ENCODE measurements at regions not wholly inside any gene's neighbourhood (a gene's known extent, or its start where the extent isn't known, plus 50 kb on each side); places are given as distances from the start of the nearest gene placed in this dataset.
"Not testable (repeated sequence)": the region's sequence is repeated elsewhere in the genome, so short reads cannot be mapped to it uniquely, and the experiment has no call there.

- Histone ChIP-seq H3K27me3 (ENCODE audit: control insufficient read depth in 2 of 2, insufficient read depth in 1 of 2, low read length in 1 of 2) (no peaks in the 10 kb centered on the region), H3K27ac (ENCODE audit: low read depth in 1 of 2, low read length in 1 of 2) (no peak overlapping the region), H3K4me1 (ENCODE audit: control insufficient read depth in 2 of 2, insufficient read depth in 2 of 2, low read length in 2 of 2) (no peaks in the 10 kb centered on the region), H3K4me3 (ENCODE audit: low read length in 2 of 2) (no peak overlapping the region), H3K36me3 (ENCODE audit: control insufficient read depth in 2 of 2, insufficient read depth in 2 of 2, low read length in 1 of 2) (no peaks in the 10 kb centered on the region), H3K9me3 (ENCODE audit: control insufficient read depth in 2 of 2, insufficient read depth in 1 of 2, low read length in 1 of 2) (peaks cover 0 to 2% of the 10 kb centered on the region in 2 donors)
- no peak for DNase-seq (ENCODE audit: low read depth in 6 of 9, low spot score in 9 of 9)
- WGBS = 91% methylated on average over 2 of the region's 2 CpGs
Measured at GRCh38 chr13:83796364-83796763, 85.9 kb downstream of the SLITRK1 start.

- Histone ChIP-seq H3K4me1 (ENCODE audit: control insufficient read depth in 2 of 2, insufficient read depth in 2 of 2, low read length in 2 of 2) (no peaks in the 10 kb centered on the region), H3K36me3 (ENCODE audit: control insufficient read depth in 2 of 2, insufficient read depth in 2 of 2, low read length in 1 of 2) (no peaks in the 10 kb centered on the region), H3K27ac (ENCODE audit: low read depth in 1 of 2, low read length in 1 of 2) (no peak overlapping the region), H3K27me3 (ENCODE audit: control insufficient read depth in 2 of 2, insufficient read depth in 1 of 2, low read length in 1 of 2) (no peaks in the 10 kb centered on the region), H3K4me3 (ENCODE audit: low read length in 2 of 2) (no peak overlapping the region), H3K9me3 (ENCODE audit: control insufficient read depth in 2 of 2, insufficient read depth in 1 of 2, low read length in 1 of 2) (peaks cover 0 to 2% of the 10 kb centered on the region in 2 donors)
- 98% methylated on average over 2 of the region's 2 CpGs for WGBS
- DNase-seq (ENCODE audit: low read depth in 6 of 9, low spot score in 9 of 9) = no peak
Measured at GRCh38 chr13:83794583-83794982, 87.7 kb downstream of the SLITRK1 start.

GRCh38 chr13:83780227-83780626 is 102.0 kb downstream of the SLITRK1 start:
- no peaks in the 10 kb centered on the region for H3K9me3 ChIP-seq (ENCODE audit: control insufficient read depth in 2 of 2, insufficient read depth in 1 of 2, low read length in 1 of 2)
- no peak overlapping the region for H3K27ac ChIP-seq (ENCODE audit: low read depth in 1 of 2, low read length in 1 of 2)
- H3K27me3 ChIP-seq (ENCODE audit: control insufficient read depth in 2 of 2, insufficient read depth in 1 of 2, low read length in 1 of 2) = no peaks in the 10 kb centered on the region
- no peak for DNase-seq (ENCODE audit: low read depth in 6 of 9, low spot score in 9 of 9)
- WGBS = 97% methylated on average over 6 of the region's 6 CpGs
- no peaks in the 10 kb centered on the region for H3K4me1 ChIP-seq (ENCODE audit: control insufficient read depth in 2 of 2, insufficient read depth in 2 of 2, low read length in 2 of 2)
- no peaks in the 10 kb centered on the region for H3K36me3 ChIP-seq (ENCODE audit: control insufficient read depth in 2 of 2, insufficient read depth in 2 of 2, low read length in 1 of 2)
- H3K4me3 ChIP-seq (ENCODE audit: low read length in 2 of 2) = no peak overlapping the region

GRCh38 chr13:83773961-83774360 is 108.3 kb downstream of the SLITRK1 start:
- DNase-seq (ENCODE audit: low read depth in 6 of 9, low spot score in 9 of 9) = no peak

GRCh38 chr13:83765796-83766195 is 116.5 kb downstream of the SLITRK1 start:
- DNase-seq (ENCODE audit: low read depth in 6 of 9, low spot score in 9 of 9) = no peak
- 96% methylated on average over 1 of the region's 1 CpG for WGBS
- Histone ChIP-seq H3K9me3 (ENCODE audit: control insufficient read depth in 2 of 2, insufficient read depth in 1 of 2, low read length in 1 of 2) (no peaks in the 10 kb centered on the region), H3K36me3 (ENCODE audit: control insufficient read depth in 2 of 2, insufficient read depth in 2 of 2, low read length in 1 of 2) (no peaks in the 10 kb centered on the region), H3K27me3 (ENCODE audit: control insufficient read depth in 2 of 2, insufficient read depth in 1 of 2, low read length in 1 of 2) (no peaks in the 10 kb centered on the region), H3K4me3 (ENCODE audit: low read length in 2 of 2) (no peak overlapping the region), H3K27ac (ENCODE audit: low read depth in 1 of 2, low read length in 1 of 2) (no peak overlapping the region), H3K4me1 (ENCODE audit: control insufficient read depth in 2 of 2, insufficient read depth in 2 of 2, low read length in 2 of 2) (no peaks in the 10 kb centered on the region)

More at GRCh38 chr13:83773961-83774360, 108.3 kb downstream of the SLITRK1 start:
- 91% methylated on average over 2 of the region's 2 CpGs for WGBS
- Histone ChIP-seq H3K9me3 (ENCODE audit: control insufficient read depth in 2 of 2, insufficient read depth in 1 of 2, low read length in 1 of 2) (no peaks in the 10 kb centered on the region), H3K4me1 (ENCODE audit: control insufficient read depth in 2 of 2, insufficient read depth in 2 of 2, low read length in 2 of 2) (no peaks in the 10 kb centered on the region), H3K4me3 (ENCODE audit: low read length in 2 of 2) (no peak overlapping the region), H3K36me3 (ENCODE audit: control insufficient read depth in 2 of 2, insufficient read depth in 2 of 2, low read length in 1 of 2) (no peaks in the 10 kb centered on the region), H3K27me3 (ENCODE audit: control insufficient read depth in 2 of 2, insufficient read depth in 1 of 2, low read length in 1 of 2) (no peaks in the 10 kb centered on the region), H3K27ac (ENCODE audit: low read depth in 1 of 2, low read length in 1 of 2) (no peak overlapping the region)

- no peaks in the 10 kb centered on the region for H3K4me1 ChIP-seq (ENCODE audit: control insufficient read depth in 2 of 2, insufficient read depth in 2 of 2, low read length in 2 of 2)
- WGBS = 91% methylated on average over 2 of the region's 2 CpGs
- H3K27ac ChIP-seq (ENCODE audit: low read depth in 1 of 2, low read length in 1 of 2) = no peak overlapping the region
- H3K4me3 ChIP-seq (ENCODE audit: low read length in 2 of 2) = no peak overlapping the region
- no peak for DNase-seq (ENCODE audit: low read depth in 6 of 9, low spot score in 9 of 9)
- H3K9me3 ChIP-seq (ENCODE audit: control insufficient read depth in 2 of 2, insufficient read depth in 1 of 2, low read length in 1 of 2) = no peaks in the 10 kb centered on the region
- no peaks in the 10 kb centered on the region for H3K27me3 ChIP-seq (ENCODE audit: control insufficient read depth in 2 of 2, insufficient read depth in 1 of 2, low read length in 1 of 2)
- no peaks in the 10 kb centered on the region for H3K36me3 ChIP-seq (ENCODE audit: control insufficient read depth in 2 of 2, insufficient read depth in 2 of 2, low read length in 1 of 2)
Measured at GRCh38 chr13:83761631-83762030, 120.6 kb downstream of the SLITRK1 start.

GRCh38 chr13:83755210-83755609 is 127.1 kb downstream of the SLITRK1 start:
- H3K4me1 ChIP-seq (ENCODE audit: control insufficient read depth in 2 of 2, insufficient read depth in 2 of 2, low read length in 2 of 2); H3K27ac ChIP-seq (ENCODE audit: low read depth in 1 of 2, low read length in 1 of 2); H3K4me3 ChIP-seq (ENCODE audit: low read length in 2 of 2); DNase-seq (ENCODE audit: low read depth in 6 of 9, low spot score in 9 of 9); H3K36me3 ChIP-seq (ENCODE audit: control insufficient read depth in 2 of 2, insufficient read depth in 2 of 2, low read length in 1 of 2); H3K27me3 ChIP-seq (ENCODE audit: control insufficient read depth in 2 of 2, insufficient read depth in 1 of 2, low read length in 1 of 2): not testable (repeated sequence)
- peaks cover 0 to 11% of the 10 kb centered on the region in 2 donors for H3K9me3 ChIP-seq (ENCODE audit: control insufficient read depth in 2 of 2, insufficient read depth in 1 of 2, low read length in 1 of 2)
- 96% methylated on average over 2 of the region's 2 CpGs for WGBS

GRCh38 chr13:83753912-83754624 is 128.2 kb downstream of the SLITRK1 start:
- Histone ChIP-seq H3K27ac (ENCODE audit: low read depth in 1 of 2, low read length in 1 of 2) (no peak overlapping the region), H3K4me3 (ENCODE audit: low read length in 2 of 2) (no peak overlapping the region), H3K36me3 (ENCODE audit: control insufficient read depth in 2 of 2, insufficient read depth in 2 of 2, low read length in 1 of 2) (no peaks in the 10 kb centered on the region), H3K4me1 (ENCODE audit: control insufficient read depth in 2 of 2, insufficient read depth in 2 of 2, low read length in 2 of 2) (no peaks in the 10 kb centered on the region), H3K9me3 (ENCODE audit: control insufficient read depth in 2 of 2, insufficient read depth in 1 of 2, low read length in 1 of 2) (peaks cover 0 to 11% of the 10 kb centered on the region in 2 donors), H3K27me3 (ENCODE audit: control insufficient read depth in 2 of 2, insufficient read depth in 1 of 2, low read length in 1 of 2) (no peaks in the 10 kb centered on the region)
- DNase-seq (ENCODE audit: low read depth in 6 of 9, low spot score in 9 of 9) = no peak
- 93% methylated on average over 11 of the region's 11 CpGs for WGBS

GRCh38 chr13:83752141-83752540 is 130.1 kb downstream of the SLITRK1 start:
- H3K36me3 ChIP-seq (ENCODE audit: control insufficient read depth in 2 of 2, insufficient read depth in 2 of 2, low read length in 1 of 2) = no peaks in the 10 kb centered on the region
- no peak overlapping the region for H3K4me3 ChIP-seq (ENCODE audit: low read length in 2 of 2)
- no peaks in the 10 kb centered on the region for H3K4me1 ChIP-seq (ENCODE audit: control insufficient read depth in 2 of 2, insufficient read depth in 2 of 2, low read length in 2 of 2)
- no peaks in the 10 kb centered on the region for H3K27me3 ChIP-seq (ENCODE audit: control insufficient read depth in 2 of 2, insufficient read depth in 1 of 2, low read length in 1 of 2)
- 93% methylated on average over 4 of the region's 4 CpGs for WGBS
- no peak for DNase-seq (ENCODE audit: low read depth in 6 of 9, low spot score in 9 of 9)
- H3K9me3 ChIP-seq (ENCODE audit: control insufficient read depth in 2 of 2, insufficient read depth in 1 of 2, low read length in 1 of 2) = peaks cover 0 to 11% of the 10 kb centered on the region in 2 donors
- no peak overlapping the region for H3K27ac ChIP-seq (ENCODE audit: low read depth in 1 of 2, low read length in 1 of 2)

All from thymus (tissue), 11 donors.